Thoracic aorta (tissue), 2 donors: ENCODE measurements at regions not wholly inside any gene's neighbourhood (a gene's known extent, or its start where the extent isn't known, plus 50 kb on each side); places are given as distances from the start of the nearest gene placed in this dataset.

Experiments
- ATAC-seq: fragments of 150-250 bp; one replicate; pipeline ENCODE4 v1.8.0; 2017; ENCODE audit warnings: low read depth; ENCODE audit not compliant: insufficient number of reproducible peaks, low FRiP score
- DNase-seq: peaks from one replicate; pipeline ENCODE4 v3.0.0-alpha.2; 2020; ENCODE audit warnings: low spot score
- H3K27ac ChIP-seq, 2 donors: fragments of 200-600 bp; sonication (generic); 1 replicate in 1 of 2; 2 replicates in 1 of 2; pipeline ENCODE4 v1.5.1; 2016; ENCODE audit warnings: mild to moderate bottlenecking in 2 of 2, moderate library complexity in 2 of 2
- H3K27me3 ChIP-seq: fragments of 200-600 bp; sonication (generic); replicated peaks from 2 replicates; pipeline ENCODE4 v1.6.0; 2016; ENCODE audit warnings: mild to moderate bottlenecking; ENCODE audit not compliant: insufficient read depth
- H3K36me3 ChIP-seq: fragments of 200-600 bp; sonication (generic); one replicate; pipeline ENCODE4 v1.5.1; 2016
- H3K4me1 ChIP-seq, 2 donors: fragments of 200-600 bp; sonication (generic); 1 replicate in 1 of 2; 2 replicates in 1 of 2; pipeline versions ENCODE4 v1.5.1 to v1.6.0; 2016; ENCODE audit warnings: low read depth in 2 of 2, mild to moderate bottlenecking in 1 of 2; ENCODE audit not compliant: control insufficient read depth in 1 of 2
- H3K4me3 ChIP-seq: fragments of 200-600 bp; sonication (generic); 2 replicates; pipeline ENCODE4 v1.5.1; 2016; ENCODE audit warnings: mild to moderate bottlenecking
- H3K9me3 ChIP-seq: fragments of 200-600 bp; sonication (generic); 2 replicates; pipeline ENCODE4 v1.5.1; 2016
- CTCF ChIP-seq: fragments of 200-600 bp; sonication (generic); IDR thresholded peaks from one replicate; pipeline ENCODE4 v1.5.1; 2019; ENCODE audit warnings: antibody characterized with exemption

- no peak for TF ChIP-seq CTCF
- H3K4me1 ChIP-seq: peaks cover 6 to 23% of the 10 kb centered on the region in 2 donors
- H3K4me3 ChIP-seq: no peak overlapping the region
- DNase-seq: no peak
- H3K9me3 ChIP-seq: no peaks in the 10 kb centered on the region
- no peak overlapping the region for H3K27ac ChIP-seq
- no peak for ATAC-seq
- H3K27me3 ChIP-seq: no peaks in the 10 kb centered on the region
- no peaks in the 10 kb centered on the region for H3K36me3 ChIP-seq
Observed at GRCh38 chr9:80945436-80945835, 743.9 kb downstream of the TLE1 start.

GRCh38 chr9:80937645-80938044, 751.7 kb downstream of the TLE1 start:
- Histone ChIP-seq H3K9me3 (no peaks in the 10 kb centered on the region), H3K4me1 (no peaks in the 10 kb centered on the region), H3K4me3 (no peak overlapping the region), H3K36me3 (no peaks in the 10 kb centered on the region), H3K27me3 (no peaks in the 10 kb centered on the region), H3K27ac (no peak overlapping the region)
- DNase-seq: no peak
- no peak for TF ChIP-seq CTCF
- ATAC-seq: no peak

GRCh38 chr9:80934095-80934494, 755.3 kb downstream of the TLE1 start:
- Histone ChIP-seq H3K27ac (no peak overlapping the region), H3K27me3 (no peaks in the 10 kb centered on the region), H3K36me3 (no peaks in the 10 kb centered on the region), H3K4me1 (no peaks in the 10 kb centered on the region), H3K4me3 (no peak overlapping the region), H3K9me3 (no peaks in the 10 kb centered on the region)
- no peak for TF ChIP-seq CTCF
- DNase-seq (no peak), ATAC-seq (no peak)

- H3K9me3 ChIP-seq: no peaks in the 10 kb centered on the region
- DNase-seq: no peak
- no peak for TF ChIP-seq CTCF
- no peak overlapping the region for H3K4me3 ChIP-seq
- no peak overlapping the region for H3K27ac ChIP-seq
- H3K4me1 ChIP-seq: no peaks in the 10 kb centered on the region
- H3K36me3 ChIP-seq: no peaks in the 10 kb centered on the region
- ATAC-seq: no peak
- no peaks in the 10 kb centered on the region for H3K27me3 ChIP-seq
Observed at GRCh38 chr9:80932947-80933780, 756.2 kb downstream of the TLE1 start.

GRCh38 chr9:80932181-80932580, 757.2 kb downstream of the TLE1 start:
- no peaks in the 10 kb centered on the region for H3K27me3 ChIP-seq
- H3K4me1 ChIP-seq: no peaks in the 10 kb centered on the region
- no peaks in the 10 kb centered on the region for H3K36me3 ChIP-seq
- no peak for DNase-seq
- H3K27ac ChIP-seq: no peak overlapping the region
- H3K4me3 ChIP-seq: no peak overlapping the region
- H3K9me3 ChIP-seq: no peaks in the 10 kb centered on the region
- ATAC-seq: no peak
- no peak for TF ChIP-seq CTCF
